Glutamatergic neuron (in vitro differentiated cells): ENCODE measurements at regions not wholly inside any gene's neighbourhood (a gene's known extent, or its start where the extent isn't known, plus 50 kb on each side); places are given as distances from the start of the nearest gene placed in this dataset.

ENCODE experiments used
- DNase-seq: peaks from one replicate; pipeline ENCODE4 v3.0.0; 2022
- H3K27ac Mint-ChIP-seq: one replicate; pipeline ENCODE4 v1.8.0; 2020; ENCODE audit warnings: mild to moderate bottlenecking, mixed read lengths, inconsistent platforms; ENCODE audit not compliant: unreplicated experiment
- H3K27me3 Mint-ChIP-seq: one replicate; pipeline ENCODE4 v1.8.0; 2020; ENCODE audit warnings: mild to moderate bottlenecking, moderate library complexity, mixed read lengths, inconsistent platforms; ENCODE audit not compliant: unreplicated experiment
- H3K36me3 Mint-ChIP-seq: one replicate; pipeline ENCODE4 v1.8.0; 2020; ENCODE audit warnings: mild to moderate bottlenecking, mixed read lengths, inconsistent platforms; ENCODE audit not compliant: unreplicated experiment
- H3K4me1 Mint-ChIP-seq: one replicate; pipeline ENCODE4 v1.8.0; 2020; ENCODE audit warnings: mild to moderate bottlenecking, low read depth, mixed read lengths, inconsistent platforms; ENCODE audit not compliant: unreplicated experiment
- H3K4me3 Mint-ChIP-seq: one replicate; pipeline ENCODE4 v1.8.0; 2020; ENCODE audit warnings: mild to moderate bottlenecking, mixed read lengths, inconsistent platforms; ENCODE audit not compliant: unreplicated experiment
- H3K9me3 Mint-ChIP-seq: one replicate; pipeline ENCODE4 v1.8.0; 2020; ENCODE audit warnings: mild to moderate bottlenecking, moderate library complexity, mixed read lengths, inconsistent platforms; ENCODE audit not compliant: unreplicated experiment
- CTCF ChIP-seq: fragments of 200-600 bp; sonication (generic); IDR thresholded peaks from one replicate; pipeline ENCODE4 v1.5.0; 2021; ENCODE audit not compliant: partially characterized antibody, unreplicated experiment

- no peak overlapping the region for H3K4me3 Mint-ChIP-seq
- no peak for TF ChIP-seq CTCF
- no peak for DNase-seq
- peaks cover 1% of the 10 kb centered on the region for H3K9me3 Mint-ChIP-seq
- no peaks in the 10 kb centered on the region for H3K36me3 Mint-ChIP-seq
- H3K4me1 Mint-ChIP-seq: no peaks in the 10 kb centered on the region
- no peak overlapping the region for H3K27ac Mint-ChIP-seq
- H3K27me3 Mint-ChIP-seq: no peaks in the 10 kb centered on the region
Measured at GRCh38 chr5:166595274-166595951, 1696.0 kb upstream of the WWC1 start.

GRCh38 chr5:166596043-166596442, 1695.4 kb upstream of the WWC1 start:
- no peak for DNase-seq
- H3K4me3 Mint-ChIP-seq: no peak overlapping the region
- H3K9me3 Mint-ChIP-seq: peaks cover 1% of the 10 kb centered on the region
- H3K4me1 Mint-ChIP-seq: no peaks in the 10 kb centered on the region
- no peaks in the 10 kb centered on the region for H3K27me3 Mint-ChIP-seq
- no peaks in the 10 kb centered on the region for H3K36me3 Mint-ChIP-seq
- TF ChIP-seq CTCF: no peak
- H3K27ac Mint-ChIP-seq: no peak overlapping the region

DNA sequence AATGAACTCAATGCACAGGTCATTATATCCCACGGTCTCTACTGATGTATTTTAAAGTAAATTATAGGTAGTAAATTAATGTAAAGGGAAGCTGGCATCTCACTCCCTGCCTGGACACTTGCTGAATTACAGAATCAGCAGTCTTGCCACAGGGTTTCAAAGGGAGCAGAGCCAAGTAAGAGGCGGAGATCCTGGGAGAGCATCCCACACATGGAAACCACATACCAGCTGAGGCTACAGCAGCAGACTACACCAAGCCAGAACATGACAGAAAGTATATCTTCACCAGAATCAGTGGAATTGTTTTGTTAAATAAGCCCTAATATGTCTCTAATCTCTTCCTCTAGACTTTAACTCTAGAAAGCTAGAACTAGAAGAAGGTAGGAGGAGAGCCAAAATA, 1689.2 kb upstream of the WWC1 start:
- no peak overlapping the region for H3K27ac Mint-ChIP-seq
- peaks cover 2% of the 10 kb centered on the region for H3K27me3 Mint-ChIP-seq
- peaks cover 1% of the 10 kb centered on the region for H3K9me3 Mint-ChIP-seq
- no peak overlapping the region for H3K4me3 Mint-ChIP-seq
- H3K4me1 Mint-ChIP-seq: no peaks in the 10 kb centered on the region
- no peak for TF ChIP-seq CTCF
- no peaks in the 10 kb centered on the region for H3K36me3 Mint-ChIP-seq
- no peak for DNase-seq

DNA sequence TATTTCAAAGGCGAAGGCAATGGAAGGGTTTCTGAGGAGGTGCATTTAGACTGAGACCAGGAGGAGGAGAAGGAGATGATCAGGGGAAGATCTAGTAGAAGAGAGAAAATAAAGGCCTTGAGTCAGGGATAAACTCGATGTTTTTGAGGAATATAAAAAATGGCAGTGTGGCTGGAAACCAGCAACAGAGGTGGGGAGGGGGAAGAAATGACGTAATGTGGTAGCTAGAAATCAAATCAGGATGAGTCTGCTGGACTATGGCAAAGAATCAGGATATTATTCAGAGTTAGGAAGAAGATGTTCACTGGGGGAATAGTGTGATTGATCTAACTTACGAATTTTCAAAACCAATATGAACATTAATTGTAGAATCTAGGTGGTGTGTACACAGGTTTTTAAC, 1673.9 kb upstream of the WWC1 start:
- Mint-ChIP-seq H3K27me3 (no peaks in the 10 kb centered on the region), H3K27ac (no peak overlapping the region), H3K36me3 (no peaks in the 10 kb centered on the region), H3K4me1 (no peaks in the 10 kb centered on the region), H3K4me3 (no peak overlapping the region), H3K9me3 (no peaks in the 10 kb centered on the region)
- no peak for DNase-seq
- no peak for TF ChIP-seq CTCF

- TF ChIP-seq CTCF: no peak
- Mint-ChIP-seq H3K4me3 (no peak overlapping the region), H3K27ac (no peak overlapping the region), H3K36me3 (no peaks in the 10 kb centered on the region), H3K9me3 (no peaks in the 10 kb centered on the region), H3K27me3 (no peaks in the 10 kb centered on the region), H3K4me1 (no peaks in the 10 kb centered on the region)
- DNase-seq: no peak
Measured at GRCh38 chr5:166618526-166618925, 1672.9 kb upstream of the WWC1 start.
